GM18951 (cell line): ENCODE measurements at regions not wholly inside any gene's neighbourhood (a gene's known extent, or its start where the extent isn't known, plus 50 kb on each side); places are given as distances from the start of the nearest gene placed in this dataset.
"Not testable (repeated sequence)": the region's sequence is repeated elsewhere in the genome, so short reads cannot be mapped to it uniquely, and the experiment has no call there.

Experiments used
- in situ Hi-C: fragments of 300-500 bp; cut with MboI; formaldehyde crosslinking; loops from one replicate; pipeline ENCODE4 v1.12.0; 2022; ENCODE audit warnings: low sequenced_read_pairs, mixed read lengths, inconsistent platforms; ENCODE audit not compliant: unreplicated experiment

- in situ Hi-C loops, result not testable (repeated sequence)
Observed at GRCh38 chr13:18194104-18194503, 987.5 kb downstream of the TUBA3C start.
